H1 (cell line): ENCODE measurements at regions not wholly inside any gene's neighbourhood (a gene's known extent, or its start where the extent isn't known, plus 50 kb on each side); places are given as distances from the start of the nearest gene placed in this dataset.

Experiments
- ATF3 ChIP-seq: IDR thresholded peaks from 2 replicates; pipeline ENCODE4 v1.6.1; 2011; ENCODE audit warnings: low read depth, mild to moderate bottlenecking, low read length; ENCODE audit not compliant: insufficient read depth
- RFX5 ChIP-seq: IDR thresholded peaks from 2 replicates; pipeline ENCODE4 v1.6.1; 2011; ENCODE audit warnings: low read depth, low read length, improper control_type of control experiment, borderline replicate concordance
- SP2 ChIP-seq: IDR thresholded peaks from 2 replicates; pipeline ENCODE4 v1.6.1; 2012; ENCODE audit warnings: mild to moderate bottlenecking, low read length, inconsistent platforms
- SRF ChIP-seq: IDR thresholded peaks from 2 replicates; pipeline ENCODE4 v1.6.1; 2011; ENCODE audit warnings: mild to moderate bottlenecking, low read depth, low read length, moderate library complexity

- TF ChIP-seq RFX5 (no peak), ATF3 (no peak), SP2 (no peak), SRF (no peak)
Observed at GRCh38 chr20:23190557-23190956, 104.4 kb upstream of the CD93 start (continued).
